ENCODE measurements at regions not wholly inside any gene's neighbourhood (a gene's known extent, or its start where the extent isn't known, plus 50 kb on each side); places are given as distances from the start of the nearest gene placed in this dataset.

DNA sequence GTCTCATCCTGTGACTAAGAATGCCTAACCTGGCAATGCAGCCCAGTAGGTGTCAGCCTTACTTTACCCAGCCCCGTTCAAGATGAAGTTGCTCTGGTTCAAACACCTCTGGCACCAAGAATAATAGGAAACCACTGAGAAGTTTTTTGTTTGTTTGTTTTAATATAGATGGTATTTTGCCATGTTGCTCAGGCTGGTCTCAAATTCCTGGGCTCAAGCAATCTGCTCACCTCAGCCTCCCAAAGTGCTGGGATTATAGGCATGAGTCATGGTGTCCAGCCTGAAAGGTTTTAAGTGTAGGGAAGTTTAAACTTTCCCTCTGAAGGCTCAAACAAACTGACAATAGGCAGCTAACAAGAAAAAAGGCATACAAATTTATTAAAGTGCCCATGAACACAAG is 51.2 kb upstream of the ABCC4 start:
- no peak for DNase-seq (ENCODE audit: low read depth)

DNA sequence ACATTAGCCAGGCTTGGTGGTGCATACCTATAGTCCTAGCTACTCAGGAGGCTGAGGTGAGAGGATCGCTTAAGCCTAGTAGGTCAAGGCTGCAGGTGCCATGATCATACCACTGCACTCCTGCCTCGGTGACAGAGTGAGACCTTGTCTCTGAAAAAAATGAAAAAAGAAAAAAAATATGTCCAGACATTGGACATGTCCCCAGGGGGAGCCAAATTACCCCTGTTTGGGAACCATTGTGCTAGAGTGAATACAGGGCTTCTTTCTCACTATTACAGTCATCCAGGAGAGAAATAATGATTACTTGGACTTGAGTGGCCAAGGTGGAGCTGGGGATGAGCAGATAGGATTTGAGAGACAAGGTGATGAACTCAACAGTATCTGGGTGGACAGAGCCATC is 52.9 kb upstream of the ABCC4 start:
- no peak for DNase-seq (ENCODE audit: low read depth)

- no peak for DNase-seq (ENCODE audit: low read depth)
Measured at GRCh38 chr13:95354680-95355487, 53.6 kb upstream of the ABCC4 start.

GRCh38 chr13:95355494-95355893 is 54.2 kb upstream of the ABCC4 start:
- no peak for DNase-seq (ENCODE audit: low read depth)

- no peak for DNase-seq (ENCODE audit: low read depth)
Measured at GRCh38 chr13:95356916-95357315, 55.7 kb upstream of the ABCC4 start.

DNA sequence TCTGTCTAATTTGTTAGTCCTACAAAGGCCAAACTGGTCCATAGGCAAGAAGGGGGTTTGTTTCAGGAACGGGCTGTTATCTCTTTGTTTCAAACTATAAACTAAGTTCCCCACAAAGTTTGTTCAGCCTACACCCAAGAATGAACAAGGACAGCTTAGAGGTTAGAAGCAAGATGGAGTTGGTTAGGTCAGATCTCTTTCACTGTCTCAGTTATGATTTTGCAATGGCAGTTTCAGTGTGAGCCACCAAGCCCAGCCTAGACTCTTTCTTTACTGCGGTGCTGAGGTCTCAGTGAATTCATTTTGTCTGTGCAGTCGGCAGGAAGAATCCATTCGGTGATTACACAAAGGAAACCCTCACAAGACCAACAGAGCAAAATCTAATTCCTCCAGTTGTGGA is 56.6 kb upstream of the ABCC4 start:
- DNase-seq (ENCODE audit: low read depth) = no peak

DNA sequence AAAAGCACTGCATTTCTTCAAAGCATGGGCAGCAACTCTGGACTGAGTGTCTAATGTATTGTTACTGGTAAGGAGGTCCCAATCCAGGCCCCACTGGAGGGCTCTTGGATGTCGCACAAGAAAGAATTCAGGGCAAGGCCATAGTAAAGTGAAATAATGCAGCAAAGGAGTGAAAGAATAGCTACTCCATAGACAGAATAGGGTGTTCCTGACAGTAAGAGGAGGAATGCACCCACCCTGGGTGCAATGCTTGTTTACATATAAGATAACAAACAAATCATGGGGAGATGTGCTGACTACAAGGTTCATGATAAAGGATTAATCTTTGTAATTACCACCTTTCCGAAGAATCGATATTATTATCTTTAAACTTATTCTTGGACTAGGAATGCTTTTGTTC is 58.8 kb upstream of the ABCC4 start:
- DNase-seq (ENCODE audit: low read depth) = no peak

DNA sequence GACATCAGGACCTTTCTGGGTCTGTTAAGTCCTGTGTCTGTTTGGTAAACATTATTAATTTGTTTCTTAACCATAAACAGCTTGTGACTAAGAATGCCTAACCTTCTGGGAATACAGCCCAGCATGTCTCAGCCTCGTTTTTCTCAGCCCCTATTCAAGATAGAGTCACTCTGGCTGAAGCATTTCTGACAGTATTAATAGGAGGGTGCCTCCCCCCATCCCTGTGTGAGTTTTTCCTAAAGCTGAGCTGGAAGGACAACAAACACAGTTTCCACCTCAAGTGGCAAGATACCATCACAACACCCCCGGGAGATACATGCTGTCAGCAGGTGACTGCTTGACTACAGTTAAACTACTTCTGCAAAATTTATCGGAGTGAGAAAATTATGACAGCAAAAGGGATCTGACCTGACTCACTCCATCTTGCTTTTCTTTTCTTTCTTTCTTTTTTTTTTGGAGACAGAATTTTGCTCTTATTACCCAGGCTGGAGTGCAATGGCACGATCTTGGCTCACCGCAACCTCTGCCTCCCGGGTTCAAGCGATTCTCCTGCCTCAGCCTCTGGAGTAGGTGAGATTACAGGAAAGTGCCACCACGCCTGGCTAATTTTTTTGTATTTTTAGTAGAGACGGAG is 59.3 kb upstream of the ABCC4 start:
- no peak for DNase-seq (ENCODE audit: low read depth)

DNA sequence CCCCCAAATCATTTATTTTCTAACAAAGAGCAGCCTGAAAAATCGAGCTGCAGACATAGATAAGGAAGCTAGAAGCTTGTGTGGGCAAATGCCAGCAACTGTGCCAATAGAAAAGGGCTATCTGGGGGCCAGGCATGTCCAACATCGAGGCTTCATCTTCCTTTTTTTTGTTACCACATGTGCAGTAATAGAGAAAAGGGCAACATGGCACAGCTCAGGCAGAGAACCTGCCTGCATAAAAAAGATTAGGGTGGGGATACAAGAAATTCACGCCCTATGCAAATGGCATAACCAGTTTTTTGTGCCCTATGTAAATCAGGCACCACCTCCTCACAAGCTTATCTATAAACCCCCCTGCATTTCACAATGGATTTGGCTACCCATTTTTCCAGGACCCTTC is 60.4 kb upstream of the ABCC4 start:
- no peak for DNase-seq (ENCODE audit: low read depth)

GRCh38 chr13:95362666-95363065 is 61.4 kb upstream of the ABCC4 start:
- DNase-seq (ENCODE audit: low read depth) = no peak

DNA sequence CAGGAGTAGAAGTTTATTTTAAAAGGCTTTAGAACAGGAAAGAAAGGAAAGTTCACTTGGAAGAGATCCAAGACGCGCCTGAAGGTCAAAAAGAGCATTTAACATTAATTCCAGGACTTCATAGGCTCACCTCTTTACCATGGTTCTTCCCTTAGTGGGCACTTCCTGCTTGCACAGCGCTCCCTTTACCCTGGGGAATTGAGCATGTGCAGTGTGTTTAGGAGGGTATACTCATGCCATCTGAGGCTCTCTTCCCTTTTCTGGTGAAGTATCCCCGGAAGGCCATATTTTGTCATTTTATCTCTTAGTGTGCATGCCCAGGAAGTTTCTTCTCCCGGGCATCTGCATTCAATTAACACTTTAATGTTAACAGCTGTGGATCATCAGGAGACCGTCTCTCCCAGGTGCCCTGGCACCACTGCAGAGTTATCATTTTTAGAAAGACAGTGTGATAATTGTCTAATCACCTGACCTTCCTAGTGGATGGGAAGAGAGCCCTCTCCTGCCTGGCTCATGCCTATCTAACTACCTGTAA is 66.1 kb upstream of the ABCC4 start:
- DNase-seq (ENCODE audit: low read depth) = no peak

DNA sequence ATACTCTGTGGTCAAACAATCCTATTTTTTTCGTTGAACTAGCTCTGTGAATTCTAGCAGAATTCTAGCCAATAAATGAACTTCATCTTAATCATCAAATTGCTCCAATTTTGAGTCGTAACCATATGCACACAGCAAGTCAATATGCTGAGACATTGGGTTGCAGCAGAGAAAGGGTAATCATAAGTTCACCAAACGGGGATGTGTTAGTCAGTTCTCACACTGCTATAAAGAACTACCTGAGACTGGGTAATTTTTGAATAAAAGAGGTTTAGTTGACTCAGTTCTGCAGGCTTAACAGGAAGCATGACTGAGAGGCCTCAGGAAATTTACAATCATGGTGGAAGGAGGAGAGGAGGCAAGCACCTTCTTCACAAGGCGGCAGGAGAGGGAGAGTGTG is 67.7 kb upstream of the ABCC4 start:
- no peak for DNase-seq (ENCODE audit: low read depth)

DNA sequence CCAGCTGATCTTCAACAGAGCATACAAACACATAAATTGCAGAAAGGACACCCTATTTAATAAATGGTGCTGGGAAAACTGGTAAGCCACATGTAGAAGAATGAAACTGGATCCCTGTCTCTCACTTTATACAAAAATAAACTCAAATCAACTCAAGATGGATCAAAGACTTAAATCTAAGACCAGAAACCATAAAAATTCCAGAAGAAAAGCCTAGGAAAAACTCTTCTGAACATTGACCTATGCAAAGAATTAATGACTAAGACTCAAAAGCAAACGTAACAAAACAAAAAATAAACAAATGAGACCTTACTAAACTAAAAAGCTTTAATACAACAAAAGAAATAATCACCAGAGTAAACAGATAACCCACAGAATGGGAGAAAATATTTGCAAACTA is 74.5 kb upstream of the ABCC4 start:
- no peak for DNase-seq (ENCODE audit: low read depth)

DNA sequence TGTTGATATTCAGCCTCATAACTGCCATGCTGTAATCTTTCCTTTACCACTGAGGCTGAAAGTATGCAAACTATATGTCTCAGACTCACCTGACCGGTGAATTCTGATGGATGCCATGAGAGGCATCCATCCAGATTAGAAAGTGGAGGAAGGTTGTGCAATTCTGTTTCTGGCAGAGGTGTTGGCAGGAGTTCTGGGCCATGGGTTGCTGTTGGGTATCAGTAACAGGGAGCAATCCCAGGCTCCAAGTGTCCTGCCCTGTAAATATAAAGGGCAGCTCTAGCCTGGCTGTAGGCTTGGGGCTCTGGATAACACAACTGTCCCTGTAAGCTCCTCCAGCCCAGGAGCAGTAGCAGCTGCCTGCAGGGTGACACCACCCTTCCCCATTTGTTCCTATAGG is 77.4 kb upstream of the ABCC4 start:
- DNase-seq (ENCODE audit: low read depth) = no peak

DNA sequence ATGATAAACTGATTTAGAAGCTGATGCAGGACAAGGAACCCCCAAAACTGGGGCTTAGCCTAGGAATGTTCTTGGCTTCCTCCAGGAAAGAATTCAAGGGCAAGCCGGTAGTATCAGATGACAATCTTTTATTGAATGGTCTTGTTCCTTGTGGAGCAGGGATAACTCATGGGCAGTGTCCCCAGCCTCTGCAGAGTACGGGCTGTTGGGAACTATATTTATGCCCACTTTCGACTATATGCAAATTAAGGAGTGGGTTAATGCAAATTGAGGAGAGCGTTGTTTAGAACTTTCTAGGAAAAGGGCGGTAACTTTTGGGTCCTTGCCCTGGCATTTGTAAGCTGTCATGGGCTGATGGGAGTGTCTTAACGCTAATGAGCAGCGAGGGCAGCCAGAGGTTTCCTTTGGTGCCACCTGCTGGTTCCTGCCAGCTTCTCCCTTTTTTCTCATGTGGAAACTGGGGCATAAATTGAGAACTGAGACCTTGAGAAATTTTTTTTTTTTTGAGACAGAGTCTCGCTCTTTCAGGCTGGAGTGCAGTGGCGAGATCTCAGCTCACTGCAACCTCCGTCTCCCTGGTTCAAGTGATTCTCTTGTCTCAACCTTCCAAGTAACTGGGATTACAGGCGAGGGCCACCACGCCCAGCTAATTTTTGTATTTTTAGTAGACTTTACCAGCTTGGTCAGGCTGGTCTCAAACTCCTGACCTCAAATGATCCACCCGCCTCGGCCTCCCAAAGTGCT is 79.4 kb upstream of the ABCC4 start:
- peak; percentile 43 for DNase-seq (ENCODE audit: low read depth)

- DNase-seq (ENCODE audit: low read depth) = no peak
Measured at GRCh38 chr13:95381212-95381527, 79.9 kb upstream of the ABCC4 start.

DNA sequence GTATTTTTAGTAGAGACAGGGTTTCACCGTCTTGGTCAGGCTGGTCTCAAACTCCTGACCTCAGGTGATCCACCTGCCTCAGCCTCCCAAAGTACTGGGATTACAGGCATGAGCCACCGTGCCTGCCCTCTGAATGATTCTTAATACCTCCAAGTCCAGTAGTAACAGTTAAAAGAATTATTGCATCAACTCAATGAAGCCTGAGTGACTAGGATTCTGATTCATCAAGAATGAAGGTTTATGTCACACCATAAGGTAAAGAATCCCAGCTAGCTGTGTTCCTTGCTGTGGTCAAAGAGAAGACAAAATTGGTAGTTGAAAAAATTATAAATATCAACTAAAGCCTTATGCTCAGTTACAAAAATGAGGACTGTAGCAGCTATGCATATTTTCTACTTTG is 81.2 kb upstream of the ABCC4 start:
- no peak for DNase-seq (ENCODE audit: low read depth)

- DNase-seq (ENCODE audit: low read depth) = no peak
Measured at GRCh38 chr13:95382916-95383315, 81.7 kb upstream of the ABCC4 start.

DNA sequence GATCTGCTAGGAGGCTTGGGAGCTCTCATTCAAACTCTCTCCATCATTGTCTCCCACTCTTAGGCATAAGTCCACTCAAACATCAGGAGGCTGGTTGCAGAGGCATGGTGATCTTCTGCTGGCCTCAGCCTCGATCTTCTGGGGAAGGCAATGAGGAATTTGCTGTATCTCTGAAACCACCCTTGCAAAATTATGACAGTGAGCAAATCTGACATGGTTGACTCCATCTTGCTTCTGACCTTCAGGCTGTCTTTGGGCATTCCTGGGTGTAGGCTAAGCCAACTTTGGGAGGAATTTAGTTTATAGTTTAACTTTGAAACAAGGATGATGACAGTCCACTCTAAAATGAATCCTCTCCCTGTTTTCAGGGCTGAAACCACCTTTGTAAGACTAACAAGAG is 84.1 kb upstream of the ABCC4 start:
- no peak for DNase-seq (ENCODE audit: low read depth)

- no peak for DNase-seq (ENCODE audit: low read depth)
Measured at GRCh38 chr13:95385798-95386197, 84.5 kb upstream of the ABCC4 start.

DNA sequence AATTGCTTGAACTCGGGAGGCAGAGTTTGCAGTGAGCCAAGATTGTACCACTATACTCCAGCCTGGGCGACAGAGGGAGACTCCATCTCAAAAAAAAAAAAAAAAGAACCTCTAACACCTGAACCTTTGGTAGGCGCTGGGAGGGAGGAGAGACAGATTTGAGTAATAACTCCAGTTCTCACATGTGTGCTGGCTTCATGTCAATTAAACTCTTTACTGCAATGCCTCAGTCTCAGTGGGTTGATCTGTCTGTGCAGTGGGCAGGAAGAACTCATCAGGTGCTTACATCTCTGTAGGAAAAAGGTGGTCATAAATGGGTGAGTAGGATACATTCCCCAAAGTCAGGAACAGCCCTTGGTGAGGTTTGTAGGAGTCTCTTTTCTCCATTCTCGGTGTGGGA is 85.1 kb upstream of the ABCC4 start:
- DNase-seq (ENCODE audit: low read depth) = no peak

DNA sequence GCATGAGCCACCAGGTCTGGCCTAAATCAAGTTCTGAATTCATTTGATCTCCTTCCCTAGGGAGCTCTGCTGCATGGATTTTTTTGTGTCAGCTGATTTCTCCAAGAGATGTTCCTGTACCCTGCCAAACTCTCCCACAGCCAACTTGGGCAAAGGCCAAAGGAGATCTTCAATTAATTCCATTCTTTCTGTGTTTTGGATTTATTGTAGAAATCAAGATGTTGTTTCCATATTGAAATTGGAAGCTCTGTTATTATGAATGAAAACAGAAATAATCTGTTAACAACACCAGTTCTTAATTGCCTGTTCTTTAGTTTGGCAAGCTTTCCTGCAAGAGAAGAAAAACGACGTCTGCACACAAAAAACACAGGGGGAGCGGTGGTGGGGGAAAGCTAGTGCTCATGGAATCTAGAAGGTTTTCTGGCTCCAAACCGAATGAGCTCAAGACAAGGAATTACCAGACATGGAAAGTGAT is 86.5 kb upstream of the ABCC4 start:
- no peak for DNase-seq (ENCODE audit: low read depth)
